HepG2 (cell line): ENCODE measurements at regions not wholly inside any gene's neighbourhood (a gene's known extent, or its start where the extent isn't known, plus 50 kb on each side); places are given as distances from the start of the nearest gene placed in this dataset.

Experiments used
- ATAC-seq: fragments of 200-7000 bp; cut with Tn5 transposase; 3 replicates; pipeline ENCODE4 v1.9.1; 2020; ENCODE audit warnings: mild to moderate bottlenecking, moderate library complexity
- BruUV-seq: library from RNA; stranded (reverse); fragments of 400-500 nt; replicated peaks from 2 replicates; lab custom pipeline; 2021; lab: Mats Ljungman, UMichigan
- CTCF ChIA-PET: fragments of 300-600 bp; formaldehyde crosslinking; extraction: SDS; loops from one replicate; lab custom pipeline; 2021; ENCODE audit warnings: low total read pairs, inconsistent platforms, low intra/inter-chr PET ratio; lab: Yijun Ruan, JAX
- POLR2A ChIA-PET: fragments of 350-600 bp; sonication (Branson Sonifier 250); formaldehyde crosslinking; loops from one replicate; lab custom pipeline; 2020; ENCODE audit warnings: antibody characterized with exemption, inconsistent platforms; lab: Yijun Ruan, JAX
- DNase-seq: peaks from one replicate; pipeline ENCODE4 v3.0.0-alpha.2; 2015; ENCODE audit warnings: low spot score
- FAIRE-seq: peaks from 3 replicates; lab custom pipeline; 2011; peaks lifted over from hg19 to GRCh38; lab: Jason Lieb, UNC
- H2AFZ ChIP-seq: one replicate; pipeline ENCODE4 v1.6.1; 2011; ENCODE audit warnings: low read length, inconsistent platforms
- H3K27ac ChIP-seq: fragments of 300-600 bp; 3 replicates; pipeline ENCODE4 v1.8.0; 2011; ENCODE audit warnings: mixed run types, mild to moderate bottlenecking, mixed read lengths, low read length, inconsistent platforms; ENCODE audit not compliant: insufficient read depth; ENCODE audit errors: extremely low read length
- H3K27me3 ChIP-seq, 2 experiments: fragments of 200-600 bp in 1 of 2; 2 replicates in 1 of 2; 3 replicates in 1 of 2; pipeline versions ENCODE4 v1.6.0 to v1.8.0; 2011; ENCODE audit warnings: low read length in 2 of 2, mild to moderate bottlenecking in 2 of 2, moderate library complexity in 2 of 2, inconsistent platforms in 1 of 2; ENCODE audit not compliant: insufficient read depth in 2 of 2, control insufficient read depth in 1 of 2
- H3K36me3 ChIP-seq, 2 experiments: fragments of 200-600 bp in 1 of 2; replicated peaks in 1 of 2; 2 replicates in 1 of 2; 3 replicates in 1 of 2; pipeline versions ENCODE4 v1.5.1 to v1.8.0; 2011; ENCODE audit warnings: low read length in 2 of 2, inconsistent platforms in 1 of 2; ENCODE audit not compliant: insufficient read depth in 2 of 2, control insufficient read depth in 1 of 2
- H3K4me1 ChIP-seq: 2 replicates; pipeline ENCODE4 v1.5.1; 2012; ENCODE audit warnings: low read length, inconsistent platforms; ENCODE audit not compliant: insufficient read depth
- H3K4me2 ChIP-seq: 2 replicates; pipeline ENCODE4 v1.6.0; 2011; ENCODE audit warnings: low read depth, low read length, inconsistent platforms
- H3K4me3 ChIP-seq, 3 experiments: fragments of 200-600 bp in 1 of 3; sonication (generic), shearing (Covaris generic) in 1 of 3; replicated peaks in 1 of 3; 2 replicates each; pipeline ENCODE4 v1.5.1; 2011 to 2016; ENCODE audit warnings: low read length in 3 of 3, inconsistent platforms in 2 of 3, low read depth in 2 of 3, mild to moderate bottlenecking in 2 of 3, control low read depth in 1 of 3, mixed read lengths in 1 of 3; ENCODE audit not compliant: insufficient read depth in 1 of 3
- H3K79me2 ChIP-seq: one replicate; pipeline ENCODE4 v1.6.1; 2011; ENCODE audit warnings: low read length, inconsistent platforms; ENCODE audit not compliant: insufficient read depth
- H3K9ac ChIP-seq: 2 replicates; pipeline ENCODE4 v1.6.0; 2011; ENCODE audit warnings: mild to moderate bottlenecking, low read depth, low read length, inconsistent platforms; ENCODE audit not compliant: insufficient read depth
- H3K9me3 ChIP-seq: 2 replicates; pipeline ENCODE4 v1.5.1; 2012; ENCODE audit warnings: mild to moderate bottlenecking, low read length
- H4K20me1 ChIP-seq: 2 replicates; pipeline ENCODE4 v1.6.0; 2011; ENCODE audit warnings: inconsistent platforms, mild to moderate bottlenecking, low read length, moderate library complexity; ENCODE audit not compliant: insufficient read depth
- ZFP36L1 ChIP-seq: sonication (generic); formaldehyde crosslinking; IDR thresholded peaks from 2 replicates; pipeline ENCODE4 v1.8.0; 2022; ENCODE audit warnings: mild to moderate bottlenecking, missing genetic modification reagents, moderate library complexity
- ZNF263 ChIP-seq: sonication (generic); formaldehyde crosslinking; IDR thresholded peaks from 2 replicates; pipeline ENCODE4 v1.4.0; 2020; ENCODE audit warnings: missing genetic modification reagents
- ZNF274 ChIP-seq: sonication (generic); formaldehyde crosslinking; IDR thresholded peaks from 2 replicates; pipeline ENCODE4 v1.5.1; 2020; ENCODE audit warnings: mild to moderate bottlenecking, missing genetic modification reagents
- ZNF460 ChIP-seq: sonication (generic); formaldehyde crosslinking; IDR thresholded peaks from 2 replicates; pipeline ENCODE4 v1.5.1; 2020; ENCODE audit warnings: missing genetic modification reagents, mild to moderate bottlenecking, borderline replicate concordance
- ZNF564 ChIP-seq: sonication (generic); formaldehyde crosslinking; IDR thresholded peaks from 2 replicates; pipeline ENCODE4 v1.8.1; 2023; ENCODE audit warnings: mild to moderate bottlenecking, missing genetic modification reagents
- ZNF775 ChIP-seq: sonication (generic); formaldehyde crosslinking; IDR thresholded peaks from 2 replicates; pipeline ENCODE4 v1.4.0; 2020; ENCODE audit warnings: missing genetic modification reagents, mild to moderate bottlenecking, moderate library complexity, borderline replicate concordance
- WGBS: methylation state at CpG from one replicate; pipeline ENCODE4 v1.1.6; 2017; ENCODE audit warnings: low lambda C conversion rate; 5-methylcytosine and 5-hydroxymethylcytosine counted together
- in situ Hi-C: cut with HindIII; loops from 2 replicates; pipeline ENCODE4 v1.10.0; 2017; ENCODE audit warnings: low pct_unique_long_range_greater_than_20kb; ENCODE audit not compliant: extremely low pct_ligation_motif_present
- intact Hi-C: fragments of 100-400 bp; cut with micrococcal nuclease; formaldehyde crosslinking; loops from one replicate; pipeline ENCODE4 v1.10.0; 2022; ENCODE audit not compliant: unreplicated experiment
- TF ChIP-seq, protein P1 (sequence below): sonication (generic); formaldehyde crosslinking; IDR thresholded peaks from 2 replicates; pipeline ENCODE4 v1.4.0; 2020; ENCODE audit warnings: mild to moderate bottlenecking, missing genetic modification reagents
- TF ChIP-seq, protein P2 (sequence below): IDR thresholded peaks from 2 replicates; pipeline ENCODE4 v1.6.1; 2012; ENCODE audit warnings: low read length, improper control_type of control experiment

DNA sequence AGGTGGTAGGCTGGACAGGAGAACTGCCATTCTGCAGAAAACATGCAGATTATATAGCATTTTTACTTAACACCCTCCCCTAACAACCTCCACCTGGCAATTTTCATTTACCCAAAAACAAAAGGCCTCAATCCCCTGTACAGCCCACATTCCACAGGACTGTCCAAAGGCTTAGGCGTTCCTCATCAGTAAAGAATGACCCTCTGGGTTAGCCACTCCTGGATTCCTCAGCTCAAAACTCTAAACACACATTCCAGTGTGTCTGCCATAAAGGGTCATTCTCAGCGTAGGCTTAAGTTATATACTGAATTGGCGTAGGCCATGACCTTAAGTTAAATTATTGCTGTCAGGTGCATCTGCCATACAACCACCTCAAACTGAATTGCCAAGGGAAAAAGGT is 261.8 kb upstream of the CHAC2 start:
- FAIRE-seq (no peak), DNase-seq (no peak)
- Histone ChIP-seq H3K9me3 (no peaks in the 10 kb centered on the region), H4K20me1 (no peaks in the 10 kb centered on the region), H3K27me3 (no peaks in the 10 kb centered on the region; a peak in 1 of 5 replicates), H3K36me3 (no peaks in the 10 kb centered on the region), H3K9ac (no peak overlapping the region), H3K4me2 (no peak overlapping the region), H3K4me1 (no peaks in the 10 kb centered on the region), H2AFZ (no peak overlapping the region)
- intact Hi-C loops: no loop called here
- BruUV-seq: no TSS peak
- 27% methylated on average over 3 of the region's 3 CpGs for WGBS
- in situ Hi-C loops: no loop called here
- no peak for TF ChIP-seq ZNF460 (CRISPR knock-in tag)
- TF ChIP-seq ZFP36L1 (CRISPR knock-in tag): no peak
- TF ChIP-seq, protein P1, sequence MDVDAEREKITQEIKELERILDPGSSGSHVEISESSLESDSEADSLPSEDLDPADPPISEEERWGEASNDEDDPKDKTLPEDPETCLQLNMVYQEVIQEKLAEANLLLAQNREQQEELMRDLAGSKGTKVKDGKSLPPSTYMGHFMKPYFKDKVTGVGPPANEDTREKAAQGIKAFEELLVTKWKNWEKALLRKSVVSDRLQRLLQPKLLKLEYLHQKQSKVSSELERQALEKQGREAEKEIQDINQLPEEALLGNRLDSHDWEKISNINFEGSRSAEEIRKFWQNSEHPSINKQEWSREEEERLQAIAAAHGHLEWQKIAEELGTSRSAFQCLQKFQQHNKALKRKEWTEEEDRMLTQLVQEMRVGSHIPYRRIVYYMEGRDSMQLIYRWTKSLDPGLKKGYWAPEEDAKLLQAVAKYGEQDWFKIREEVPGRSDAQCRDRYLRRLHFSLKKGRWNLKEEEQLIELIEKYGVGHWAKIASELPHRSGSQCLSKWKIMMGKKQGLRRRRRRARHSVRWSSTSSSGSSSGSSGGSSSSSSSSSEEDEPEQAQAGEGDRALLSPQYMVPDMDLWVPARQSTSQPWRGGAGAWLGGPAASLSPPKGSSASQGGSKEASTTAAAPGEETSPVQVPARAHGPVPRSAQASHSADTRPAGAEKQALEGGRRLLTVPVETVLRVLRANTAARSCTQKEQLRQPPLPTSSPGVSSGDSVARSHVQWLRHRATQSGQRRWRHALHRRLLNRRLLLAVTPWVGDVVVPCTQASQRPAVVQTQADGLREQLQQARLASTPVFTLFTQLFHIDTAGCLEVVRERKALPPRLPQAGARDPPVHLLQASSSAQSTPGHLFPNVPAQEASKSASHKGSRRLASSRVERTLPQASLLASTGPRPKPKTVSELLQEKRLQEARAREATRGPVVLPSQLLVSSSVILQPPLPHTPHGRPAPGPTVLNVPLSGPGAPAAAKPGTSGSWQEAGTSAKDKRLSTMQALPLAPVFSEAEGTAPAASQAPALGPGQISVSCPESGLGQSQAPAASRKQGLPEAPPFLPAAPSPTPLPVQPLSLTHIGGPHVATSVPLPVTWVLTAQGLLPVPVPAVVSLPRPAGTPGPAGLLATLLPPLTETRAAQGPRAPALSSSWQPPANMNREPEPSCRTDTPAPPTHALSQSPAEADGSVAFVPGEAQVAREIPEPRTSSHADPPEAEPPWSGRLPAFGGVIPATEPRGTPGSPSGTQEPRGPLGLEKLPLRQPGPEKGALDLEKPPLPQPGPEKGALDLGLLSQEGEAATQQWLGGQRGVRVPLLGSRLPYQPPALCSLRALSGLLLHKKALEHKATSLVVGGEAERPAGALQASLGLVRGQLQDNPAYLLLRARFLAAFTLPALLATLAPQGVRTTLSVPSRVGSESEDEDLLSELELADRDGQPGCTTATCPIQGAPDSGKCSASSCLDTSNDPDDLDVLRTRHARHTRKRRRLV: no peak
- no peak for TF ChIP-seq ZNF775 (CRISPR knock-in tag)
- TF ChIP-seq, protein P2, sequence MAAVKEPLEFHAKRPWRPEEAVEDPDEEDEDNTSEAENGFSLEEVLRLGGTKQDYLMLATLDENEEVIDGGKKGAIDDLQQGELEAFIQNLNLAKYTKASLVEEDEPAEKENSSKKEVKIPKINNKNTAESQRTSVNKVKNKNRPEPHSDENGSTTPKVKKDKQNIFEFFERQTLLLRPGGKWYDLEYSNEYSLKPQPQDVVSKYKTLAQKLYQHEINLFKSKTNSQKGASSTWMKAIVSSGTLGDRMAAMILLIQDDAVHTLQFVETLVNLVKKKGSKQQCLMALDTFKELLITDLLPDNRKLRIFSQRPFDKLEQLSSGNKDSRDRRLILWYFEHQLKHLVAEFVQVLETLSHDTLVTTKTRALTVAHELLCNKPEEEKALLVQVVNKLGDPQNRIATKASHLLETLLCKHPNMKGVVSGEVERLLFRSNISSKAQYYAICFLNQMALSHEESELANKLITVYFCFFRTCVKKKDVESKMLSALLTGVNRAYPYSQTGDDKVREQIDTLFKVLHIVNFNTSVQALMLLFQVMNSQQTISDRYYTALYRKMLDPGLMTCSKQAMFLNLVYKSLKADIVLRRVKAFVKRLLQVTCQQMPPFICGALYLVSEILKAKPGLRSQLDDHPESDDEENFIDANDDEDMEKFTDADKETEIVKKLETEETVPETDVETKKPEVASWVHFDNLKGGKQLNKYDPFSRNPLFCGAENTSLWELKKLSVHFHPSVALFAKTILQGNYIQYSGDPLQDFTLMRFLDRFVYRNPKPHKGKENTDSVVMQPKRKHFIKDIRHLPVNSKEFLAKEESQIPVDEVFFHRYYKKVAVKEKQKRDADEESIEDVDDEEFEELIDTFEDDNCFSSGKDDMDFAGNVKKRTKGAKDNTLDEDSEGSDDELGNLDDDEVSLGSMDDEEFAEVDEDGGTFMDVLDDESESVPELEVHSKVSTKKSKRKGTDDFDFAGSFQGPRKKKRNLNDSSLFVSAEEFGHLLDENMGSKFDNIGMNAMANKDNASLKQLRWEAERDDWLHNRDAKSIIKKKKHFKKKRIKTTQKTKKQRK: no peak
- no peak for TF ChIP-seq ZNF263 (CRISPR knock-in tag)
- no peak for TF ChIP-seq ZNF274 (CRISPR knock-in tag)
- no peak for TF ChIP-seq ZNF564 (CRISPR knock-in tag)
- TF ChIP-seq, all 625 proteins: peak for 0
- ATAC-seq: no peak
- ChIA-PET CTCF (no interaction called here), POLR2A (no interaction called here)
- H3K4me3 ChIP-seq: no peak overlapping the region
- H3K79me2 ChIP-seq: no peaks in the 10 kb centered on the region
- H3K27ac ChIP-seq: no peak overlapping the region
